ENCODE measurements at regions not wholly inside any gene's neighbourhood (a gene's known extent, or its start where the extent isn't known, plus 50 kb on each side); places are given as distances from the start of the nearest gene placed in this dataset.
"Not testable (repeated sequence)": the region's sequence is repeated elsewhere in the genome, so short reads cannot be mapped to it uniquely, and the experiment has no call there.

GRCh38 chr11:45378516-45378915 lies 92.4 kb upstream of the SYT13 start:
- Mint-ChIP-seq H3K4me1 (peaks cover 7 to 47% (median 31%) of the 10 kb centered on the region in 4 donors), H3K27me3 (peaks cover 5% of the 10 kb centered on the region), H3K9me3 (peaks cover 0 to 1% (median 0%) of the 10 kb centered on the region in 7 donors), H3K27ac (peak overlapping the region in 1 of 3 donors; percentile 57), H3K36me3 (no peaks in the 10 kb centered on the region), H3K4me3 (peak overlapping the region in 1 of 4 donors; percentile 15)
- H3K27ac ChIP-seq (ENCODE audit: insufficient read depth, low read length, poor library complexity, severe bottlenecking), result no peak overlapping the region
- H3K4me3 ChIP-seq (ENCODE audit: low read depth, low read length), result no peak overlapping the region
- H3K36me3 ChIP-seq (ENCODE audit: control insufficient read depth, insufficient read depth, low read length), result no peaks in the 10 kb centered on the region
- peaks cover 28% of the 10 kb centered on the region for H3K4me1 ChIP-seq (ENCODE audit: control insufficient read depth, insufficient read depth, low read length, poor library complexity, severe bottlenecking)
- DNase-seq, result no peak
- H3K27me3 ChIP-seq (ENCODE audit: control insufficient read depth, insufficient read depth, low read length), result no peaks in the 10 kb centered on the region
- no peak for ATAC-seq (ENCODE audit: low read depth in 2 of 2)
- H3K9me3 ChIP-seq (ENCODE audit: control insufficient read depth in 2 of 2, low read length in 2 of 2), result no peaks in the 10 kb centered on the region

- Mint-ChIP-seq H3K27me3 (peaks cover 5% of the 10 kb centered on the region), H3K27ac (peak overlapping the region; percentile 70 to 95 (median 73)), H3K36me3 (no peaks in the 10 kb centered on the region), H3K4me3 (peak overlapping the region in 2 of 4 donors; percentile 7 to 48), H3K9me3 (peaks cover 0 to 1% (median 0%) of the 10 kb centered on the region in 7 donors), H3K4me1 (peaks cover 12 to 39% (median 24%) of the 10 kb centered on the region in 4 donors)
- peak overlapping the region; percentile 34 for H3K4me3 ChIP-seq (ENCODE audit: low read depth, low read length)
- H3K4me1 ChIP-seq (ENCODE audit: control insufficient read depth, insufficient read depth, low read length, poor library complexity, severe bottlenecking), result peaks cover 23% of the 10 kb centered on the region
- peak; percentile 47 to 48 for ATAC-seq (ENCODE audit: low read depth in 2 of 2)
- H3K27ac ChIP-seq (ENCODE audit: insufficient read depth, low read length, poor library complexity, severe bottlenecking), result peak overlapping the region; percentile 54
- H3K27me3 ChIP-seq (ENCODE audit: control insufficient read depth, insufficient read depth, low read length), result no peaks in the 10 kb centered on the region
- no peaks in the 10 kb centered on the region for H3K9me3 ChIP-seq (ENCODE audit: control insufficient read depth in 2 of 2, low read length in 2 of 2)
- peak in 1 of 3 donors; percentile 50 for DNase-seq
- no peaks in the 10 kb centered on the region for H3K36me3 ChIP-seq (ENCODE audit: control insufficient read depth, insufficient read depth, low read length)
Observed at GRCh38 chr11:45374653-45375059, 88.5 kb upstream of the SYT13 start.

- H3K36me3 ChIP-seq (ENCODE audit: control insufficient read depth, insufficient read depth, low read length), result no peaks in the 10 kb centered on the region
- peaks cover 23% of the 10 kb centered on the region for H3K4me1 ChIP-seq (ENCODE audit: control insufficient read depth, insufficient read depth, low read length, poor library complexity, severe bottlenecking)
- H3K9me3 Mint-ChIP-seq, result peaks cover 0 to 1% (median 0%) of the 10 kb centered on the region in 7 donors
- no peaks in the 10 kb centered on the region for H3K36me3 Mint-ChIP-seq
- peaks cover 5% of the 10 kb centered on the region for H3K27me3 Mint-ChIP-seq
- DNase-seq (no peak), ATAC-seq (ENCODE audit: low read depth in 2 of 2) (no peak)
- H3K27ac Mint-ChIP-seq, result peak overlapping the region; percentile 70 to 95 (median 73)
- H3K4me1 Mint-ChIP-seq, result peaks cover 12 to 34% (median 22%) of the 10 kb centered on the region in 4 donors
- H3K27me3 ChIP-seq (ENCODE audit: control insufficient read depth, insufficient read depth, low read length), result no peaks in the 10 kb centered on the region
- peak overlapping the region; percentile 34 for H3K4me3 ChIP-seq (ENCODE audit: low read depth, low read length)
- H3K27ac ChIP-seq (ENCODE audit: insufficient read depth, low read length, poor library complexity, severe bottlenecking), result peak overlapping the region; percentile 54
- no peaks in the 10 kb centered on the region for H3K9me3 ChIP-seq (ENCODE audit: control insufficient read depth in 2 of 2, low read length in 2 of 2)
- H3K4me3 Mint-ChIP-seq, result peak overlapping the region in 2 of 4 donors; percentile 7 to 48
Observed at GRCh38 chr11:45374130-45374529, 88.0 kb upstream of the SYT13 start.

- Histone ChIP-seq H3K9me3 (ENCODE audit: control insufficient read depth in 2 of 2, low read length in 2 of 2) (no peaks in the 10 kb centered on the region), H3K27ac (ENCODE audit: insufficient read depth, low read length, poor library complexity, severe bottlenecking) (no peak overlapping the region), H3K4me1 (ENCODE audit: control insufficient read depth, insufficient read depth, low read length, poor library complexity, severe bottlenecking) (peaks cover 23% of the 10 kb centered on the region), H3K36me3 (ENCODE audit: control insufficient read depth, insufficient read depth, low read length) (no peaks in the 10 kb centered on the region), H3K27me3 (ENCODE audit: control insufficient read depth, insufficient read depth, low read length) (no peaks in the 10 kb centered on the region), H3K4me3 (ENCODE audit: low read depth, low read length) (no peak overlapping the region)
- Mint-ChIP-seq H3K4me3 (no peak overlapping the region), H3K27ac (no peak overlapping the region), H3K9me3 (peaks cover 0 to 1% (median 0%) of the 10 kb centered on the region in 7 donors), H3K27me3 (peaks cover 5% of the 10 kb centered on the region), H3K4me1 (peaks cover 12 to 32% (median 22%) of the 10 kb centered on the region in 4 donors), H3K36me3 (no peaks in the 10 kb centered on the region)
- no peak for ATAC-seq (ENCODE audit: low read depth in 2 of 2)
- DNase-seq, result no peak
Observed at GRCh38 chr11:45373506-45374035, 87.4 kb upstream of the SYT13 start.

GRCh38 chr11:45372414-45372813 lies 86.3 kb upstream of the SYT13 start:
- not testable (repeated sequence) for H3K36me3 ChIP-seq (ENCODE audit: control insufficient read depth, insufficient read depth, low read length); H3K27ac ChIP-seq (ENCODE audit: insufficient read depth, low read length, poor library complexity, severe bottlenecking); ATAC-seq (ENCODE audit: low read depth in 2 of 2); H3K27me3 Mint-ChIP-seq; H3K27ac Mint-ChIP-seq; H3K9me3 ChIP-seq (ENCODE audit: control insufficient read depth in 2 of 2, low read length in 2 of 2); H3K9me3 Mint-ChIP-seq; DNase-seq; H3K4me3 Mint-ChIP-seq; H3K27me3 ChIP-seq (ENCODE audit: control insufficient read depth, insufficient read depth, low read length); H3K4me3 ChIP-seq (ENCODE audit: low read depth, low read length); H3K36me3 Mint-ChIP-seq
- H3K4me1 ChIP-seq (ENCODE audit: control insufficient read depth, insufficient read depth, low read length, poor library complexity, severe bottlenecking), result peaks cover 23% of the 10 kb centered on the region
- H3K4me1 Mint-ChIP-seq, result peaks cover 12 to 32% (median 22%) of the 10 kb centered on the region in 4 donors

GRCh38 chr11:45371251-45372115 lies 85.3 kb upstream of the SYT13 start:
- Histone ChIP-seq H3K4me1 (ENCODE audit: control insufficient read depth, insufficient read depth, low read length, poor library complexity, severe bottlenecking) (peaks cover 23% of the 10 kb centered on the region), H3K27me3 (ENCODE audit: control insufficient read depth, insufficient read depth, low read length) (no peaks in the 10 kb centered on the region), H3K9me3 (ENCODE audit: control insufficient read depth in 2 of 2, low read length in 2 of 2) (no peaks in the 10 kb centered on the region), H3K36me3 (ENCODE audit: control insufficient read depth, insufficient read depth, low read length) (no peaks in the 10 kb centered on the region), H3K4me3 (ENCODE audit: low read depth, low read length) (no peak overlapping the region), H3K27ac (ENCODE audit: insufficient read depth, low read length, poor library complexity, severe bottlenecking) (no peak overlapping the region)
- H3K9me3 Mint-ChIP-seq, result no peaks in the 10 kb centered on the region
- DNase-seq, result peak; percentile 35 to 56 (median 56)
- ATAC-seq (ENCODE audit: low read depth in 2 of 2), result peak; percentile 51 to 52
- H3K36me3 Mint-ChIP-seq, result no peaks in the 10 kb centered on the region
- H3K27ac Mint-ChIP-seq, result peak overlapping the region in 2 of 3 donors; percentile 17 to 22
- H3K4me1 Mint-ChIP-seq, result peaks cover 12 to 32% (median 22%) of the 10 kb centered on the region in 4 donors
- peak overlapping the region in 1 of 4 donors; percentile 35 for H3K4me3 Mint-ChIP-seq
- H3K27me3 Mint-ChIP-seq, result peaks cover 10% of the 10 kb centered on the region

GRCh38 chr11:45369313-45369712 lies 83.2 kb upstream of the SYT13 start:
- DNase-seq, result no peak
- Histone ChIP-seq H3K4me1 (ENCODE audit: control insufficient read depth, insufficient read depth, low read length, poor library complexity, severe bottlenecking) (peaks cover 12% of the 10 kb centered on the region), H3K36me3 (ENCODE audit: control insufficient read depth, insufficient read depth, low read length) (no peaks in the 10 kb centered on the region), H3K27me3 (ENCODE audit: control insufficient read depth, insufficient read depth, low read length) (no peaks in the 10 kb centered on the region), H3K27ac (ENCODE audit: insufficient read depth, low read length, poor library complexity, severe bottlenecking) (no peak overlapping the region), H3K4me3 (ENCODE audit: low read depth, low read length) (no peak overlapping the region), H3K9me3 (ENCODE audit: control insufficient read depth in 2 of 2, low read length in 2 of 2) (no peaks in the 10 kb centered on the region)
- Mint-ChIP-seq H3K4me1 (peaks cover 6 to 18% (median 9%) of the 10 kb centered on the region in 4 donors), H3K9me3 (no peaks in the 10 kb centered on the region), H3K27ac (no peak overlapping the region), H3K27me3 (peaks cover 15% of the 10 kb centered on the region), H3K36me3 (peaks cover 4% of the 10 kb centered on the region), H3K4me3 (no peak overlapping the region)
- no peak for ATAC-seq (ENCODE audit: low read depth in 2 of 2)
